Uterus (tissue), 3 donors: ENCODE measurements at regions not wholly inside any gene's neighbourhood (a gene's known extent, or its start where the extent isn't known, plus 50 kb on each side); places are given as distances from the start of the nearest gene placed in this dataset.

Source experiments
- DNase-seq, 2 donors: peaks; one replicate each; pipeline ENCODE4 v3.0.0-alpha.2; 2019 to 2020
- H3K27ac ChIP-seq, 2 donors: fragments of 200-600 bp; sonication (generic); 1 replicate in 1 of 2; 2 replicates in 1 of 2; pipeline ENCODE4 v1.5.1; 2016 to 2018
- H3K27me3 ChIP-seq, 2 donors: fragments of 200-600 bp; sonication (generic); one replicate each; pipeline ENCODE4 v1.5.1; 2018 to 2019; ENCODE audit warnings: control low read depth in 1 of 2
- H3K36me3 ChIP-seq, 2 donors: fragments of 200-600 bp; sonication (generic); one replicate each; pipeline ENCODE4 v1.5.1; 2019; ENCODE audit warnings: control low read depth in 1 of 2
- H3K4me1 ChIP-seq, 2 donors: fragments of 200-600 bp; sonication (generic); one replicate each; pipeline ENCODE4 v1.5.1; 2018 to 2019; ENCODE audit warnings: control low read depth in 1 of 2
- H3K4me3 ChIP-seq, 2 donors: fragments of 200-600 bp; sonication (generic); 1 replicate in 1 of 2; 2 replicates in 1 of 2; pipeline ENCODE4 v1.5.1; 2018 to 2019; ENCODE audit warnings: mild to moderate bottlenecking in 1 of 2
- H3K9me3 ChIP-seq, 2 donors: fragments of 200-600 bp; sonication (generic); one replicate each; pipeline ENCODE4 v1.5.1; 2019; ENCODE audit warnings: control low read depth in 1 of 2
- POLR2A ChIP-seq, 2 donors: fragments of 450-650 bp; IDR thresholded peaks; one replicate each; pipeline ENCODE4 v1.6.1; 2016; ENCODE audit warnings: antibody characterized with exemption in 2 of 2, mild to moderate bottlenecking in 1 of 2, moderate library complexity in 1 of 2
- intact Hi-C: fragments of 100-400 bp; cut with DNase I; formaldehyde crosslinking; loops from one replicate; pipeline ENCODE4 v1.15.1; 2023; ENCODE audit warnings: low total_unique reads
- TF ChIP-seq, protein P1 (sequence below), 4 experiments: fragments of 200-600 bp in 2 of 4; fragments of 450-650 bp in 2 of 4; sonication (generic) in 2 of 4; IDR thresholded peaks; one replicate each; pipeline ENCODE4 v1.5.1; 2016 to 2019; ENCODE audit warnings: antibody characterized with exemption in 4 of 4, mild to moderate bottlenecking in 2 of 4, moderate library complexity in 1 of 4
- donor health status: DM: yes; HTN: yes; CAD: no.

DNA sequence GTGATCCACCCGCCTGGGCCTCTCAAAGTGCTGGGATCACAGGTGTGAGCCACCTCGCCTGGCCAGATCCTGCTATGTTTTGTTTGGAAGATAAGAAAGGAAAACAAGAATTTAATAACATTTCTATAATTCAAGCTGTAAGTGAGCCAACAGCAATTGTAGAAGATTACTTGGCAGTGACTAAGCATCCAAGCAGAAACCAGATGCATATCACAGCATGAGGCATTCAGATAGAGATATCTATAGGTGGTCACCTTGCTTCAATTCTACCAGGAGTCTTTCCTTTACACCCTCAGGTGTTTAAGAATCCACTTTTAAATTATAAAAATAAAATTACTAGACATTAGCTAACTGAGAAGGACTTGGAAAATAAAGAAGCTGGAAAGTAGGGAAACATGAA, 83.9 kb upstream of the ATF7IP start:
- Histone ChIP-seq H3K4me1 (no peaks in the 10 kb centered on the region), H3K36me3 (no peaks in the 10 kb centered on the region), H3K27ac (no peak overlapping the region), H3K27me3 (no peaks in the 10 kb centered on the region), H3K4me3 (no peak overlapping the region), H3K9me3 (no peaks in the 10 kb centered on the region)
- intact Hi-C loops, result no loop called here
- no peak for DNase-seq
- TF ChIP-seq, protein P1, sequence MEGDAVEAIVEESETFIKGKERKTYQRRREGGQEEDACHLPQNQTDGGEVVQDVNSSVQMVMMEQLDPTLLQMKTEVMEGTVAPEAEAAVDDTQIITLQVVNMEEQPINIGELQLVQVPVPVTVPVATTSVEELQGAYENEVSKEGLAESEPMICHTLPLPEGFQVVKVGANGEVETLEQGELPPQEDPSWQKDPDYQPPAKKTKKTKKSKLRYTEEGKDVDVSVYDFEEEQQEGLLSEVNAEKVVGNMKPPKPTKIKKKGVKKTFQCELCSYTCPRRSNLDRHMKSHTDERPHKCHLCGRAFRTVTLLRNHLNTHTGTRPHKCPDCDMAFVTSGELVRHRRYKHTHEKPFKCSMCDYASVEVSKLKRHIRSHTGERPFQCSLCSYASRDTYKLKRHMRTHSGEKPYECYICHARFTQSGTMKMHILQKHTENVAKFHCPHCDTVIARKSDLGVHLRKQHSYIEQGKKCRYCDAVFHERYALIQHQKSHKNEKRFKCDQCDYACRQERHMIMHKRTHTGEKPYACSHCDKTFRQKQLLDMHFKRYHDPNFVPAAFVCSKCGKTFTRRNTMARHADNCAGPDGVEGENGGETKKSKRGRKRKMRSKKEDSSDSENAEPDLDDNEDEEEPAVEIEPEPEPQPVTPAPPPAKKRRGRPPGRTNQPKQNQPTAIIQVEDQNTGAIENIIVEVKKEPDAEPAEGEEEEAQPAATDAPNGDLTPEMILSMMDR (IDR thresholded peaks at IDR 0.05), result no peak
- no peak for TF ChIP-seq POLR2A (IDR thresholded peaks at IDR 0.05)

DNA sequence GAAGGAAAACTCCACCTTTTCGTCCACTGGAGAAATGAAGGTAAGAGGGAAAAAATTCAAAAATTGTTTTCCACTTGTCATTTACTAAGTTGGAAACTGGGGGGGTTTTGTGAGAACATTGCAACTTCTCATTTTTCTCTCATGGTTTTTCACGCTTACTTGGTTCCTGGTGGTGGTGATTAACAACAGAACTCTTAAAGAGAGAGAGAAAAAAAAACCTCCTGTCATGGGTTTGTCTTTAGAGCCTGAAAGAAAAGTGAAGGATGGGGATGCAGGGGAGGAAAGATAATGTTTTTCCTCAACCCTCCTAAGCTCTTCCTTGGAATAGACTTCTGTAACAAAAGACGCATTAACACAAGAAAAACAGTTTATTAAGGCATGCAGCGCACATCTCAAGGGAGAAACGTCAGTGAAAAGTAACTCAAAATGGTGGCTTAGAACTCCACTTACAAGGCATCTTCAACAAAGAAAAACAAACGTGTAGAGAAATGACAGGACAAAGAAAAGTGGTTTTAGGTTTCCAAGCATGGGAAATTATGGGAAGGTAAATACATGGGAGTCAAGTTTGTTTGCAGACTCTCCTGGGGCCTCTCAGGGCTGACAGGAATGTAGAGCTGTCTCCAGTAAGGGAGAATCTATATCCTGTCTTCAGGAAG, 81.9 kb upstream of the ATF7IP start:
- no peak for TF ChIP-seq POLR2A (IDR thresholded peaks at IDR 0.05)
- TF ChIP-seq, protein P1 (IDR thresholded peaks at IDR 0.05), result no peak
- intact Hi-C loops, result no loop called here
- Histone ChIP-seq H3K27me3 (no peaks in the 10 kb centered on the region), H3K9me3 (no peaks in the 10 kb centered on the region), H3K4me1 (no peaks in the 10 kb centered on the region), H3K4me3 (no peak overlapping the region), H3K27ac (peak overlapping the region; percentile 53 to 62), H3K36me3 (no peaks in the 10 kb centered on the region)
- DNase-seq, result no peak

DNA sequence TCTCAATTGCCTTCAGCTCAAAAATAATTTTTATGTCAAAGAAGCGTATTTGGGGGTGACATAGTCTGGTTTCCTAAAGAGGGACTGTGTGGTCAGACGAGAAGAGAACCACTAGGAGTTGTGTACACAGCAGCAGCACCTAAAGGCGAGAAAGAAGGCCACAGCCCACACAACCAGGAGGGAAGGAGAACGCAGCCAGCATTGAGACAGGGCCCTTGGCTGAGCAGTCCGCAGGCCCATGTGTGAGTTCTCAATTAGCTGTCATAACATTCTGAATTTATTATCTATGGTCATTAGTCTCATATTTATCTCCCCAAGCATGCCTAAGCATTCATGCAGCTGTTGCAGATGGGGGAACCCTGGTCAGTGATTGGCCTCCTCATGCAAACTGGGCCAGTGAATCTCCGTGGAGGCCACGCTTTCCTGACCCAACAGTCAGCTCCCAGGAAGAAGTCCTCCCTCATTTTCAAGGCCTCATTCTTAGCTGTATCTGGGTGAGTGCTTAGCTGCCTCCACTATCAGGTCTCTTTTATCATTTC, 81.2 kb upstream of the ATF7IP start:
- H3K36me3 ChIP-seq, result no peaks in the 10 kb centered on the region
- no peak for TF ChIP-seq POLR2A (IDR thresholded peaks at IDR 0.05)
- TF ChIP-seq, protein P1 (IDR thresholded peaks at IDR 0.05), result no peak
- H3K4me3 ChIP-seq, result no peak overlapping the region
- intact Hi-C loops, result no loop called here
- DNase-seq, result peak; percentile 58 to 71
- H3K27me3 ChIP-seq, result no peaks in the 10 kb centered on the region
- H3K4me1 ChIP-seq, result no peaks in the 10 kb centered on the region
- H3K9me3 ChIP-seq, result no peaks in the 10 kb centered on the region
- H3K27ac ChIP-seq, result peak overlapping the region; percentile 53 to 62

DNA sequence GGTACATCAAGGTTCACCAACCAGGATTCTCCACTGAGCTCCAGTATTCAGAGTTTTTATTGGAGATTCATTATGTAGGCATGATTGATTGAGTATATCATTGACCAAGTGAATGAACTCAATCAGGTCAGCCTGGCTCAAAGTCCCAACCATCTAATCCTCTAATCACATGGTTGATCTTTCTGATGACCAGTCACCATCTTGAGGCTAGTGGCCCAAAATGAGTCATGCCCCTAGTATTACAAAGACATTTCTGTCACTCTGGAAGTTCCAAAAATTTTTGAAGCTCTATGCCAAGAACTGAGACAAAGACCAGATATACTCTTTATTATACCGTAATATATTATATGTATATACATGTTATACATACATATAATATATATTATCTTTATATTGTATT, 75.9 kb upstream of the ATF7IP start:
- H3K9me3 ChIP-seq, result no peaks in the 10 kb centered on the region
- H3K36me3 ChIP-seq, result no peaks in the 10 kb centered on the region
- H3K4me1 ChIP-seq, result no peaks in the 10 kb centered on the region
- H3K4me3 ChIP-seq, result no peak overlapping the region
- intact Hi-C loops, result no loop called here
- no peak for DNase-seq
- no peak overlapping the region for H3K27ac ChIP-seq
- TF ChIP-seq POLR2A (IDR thresholded peaks at IDR 0.05), result no peak
- TF ChIP-seq, protein P1 (IDR thresholded peaks at IDR 0.05), result no peak
- H3K27me3 ChIP-seq, result no peaks in the 10 kb centered on the region

DNA sequence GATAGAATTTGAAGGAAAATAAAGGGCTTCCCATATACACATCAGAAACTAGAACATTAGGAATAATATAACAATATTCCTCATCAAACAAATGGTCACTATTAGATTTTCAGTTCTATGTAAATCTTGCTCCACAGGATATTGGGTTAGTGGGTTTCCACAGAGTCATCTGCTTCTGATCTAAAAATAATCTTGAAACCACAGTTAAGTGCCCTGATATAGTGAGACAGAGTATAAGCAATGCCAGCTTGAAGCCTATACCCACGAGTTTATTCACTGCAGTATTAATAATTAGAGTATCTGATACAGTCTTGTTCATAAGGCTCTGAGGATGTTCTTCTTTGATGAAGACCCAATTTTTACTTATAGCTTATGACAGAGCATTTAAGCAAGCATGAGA, 74.5 kb upstream of the ATF7IP start:
- Histone ChIP-seq H3K9me3 (no peaks in the 10 kb centered on the region), H3K36me3 (no peaks in the 10 kb centered on the region), H3K27me3 (no peaks in the 10 kb centered on the region), H3K4me3 (no peak overlapping the region), H3K4me1 (no peaks in the 10 kb centered on the region), H3K27ac (no peak overlapping the region)
- TF ChIP-seq, protein P1 (IDR thresholded peaks at IDR 0.05), result no peak
- TF ChIP-seq POLR2A (IDR thresholded peaks at IDR 0.05), result no peak
- DNase-seq, result no peak
- intact Hi-C loops, result no loop called here
